Activated naive CD4-positive, alpha-beta T cell treated with anti-CD3 and anti-CD28 coated beads, Interleukin-2, amount 10 ng/mL, durations not matched to agents 7 days and 5 days (primary cell): ENCODE measurements at regions not wholly inside any gene's neighbourhood (a gene's known extent, or its start where the extent isn't known, plus 50 kb on each side); places are given as distances from the start of the nearest gene placed in this dataset.
"Not testable (repeated sequence)": the region's sequence is repeated elsewhere in the genome, so short reads cannot be mapped to it uniquely, and the experiment has no call there.

Experiments used
- CTCF ChIA-PET: fragments of 350-600 bp; sonication (Branson Sonifier 250); formaldehyde crosslinking; loops from one replicate; lab custom pipeline; 2021; ENCODE audit warnings: antibody characterized with exemption; lab: Charles Lee
- DNase-seq: peaks from one replicate; pipeline ENCODE4 v3.0.0-alpha.2; 2020
- H3K27ac Mint-ChIP-seq: one replicate; pipeline ENCODE4 v1.8.0; 2021; ENCODE audit warnings: mild to moderate bottlenecking, moderate library complexity, mixed read lengths
- H3K27me3 Mint-ChIP-seq: one replicate; pipeline ENCODE4 v1.8.0; 2021; ENCODE audit warnings: mild to moderate bottlenecking, mixed read lengths
- H3K36me3 Mint-ChIP-seq: one replicate; pipeline ENCODE4 v1.8.0; 2021; ENCODE audit warnings: mixed read lengths
- H3K4me1 Mint-ChIP-seq: one replicate; pipeline ENCODE4 v1.8.0; 2021; ENCODE audit warnings: mixed read lengths
- H3K4me3 Mint-ChIP-seq: one replicate; pipeline ENCODE4 v1.8.0; 2021; ENCODE audit warnings: mild to moderate bottlenecking, moderate library complexity, mixed read lengths
- H3K9me3 Mint-ChIP-seq: one replicate; pipeline ENCODE4 v1.8.0; 2021; ENCODE audit warnings: mixed read lengths

GRCh38 chr2:54048117-54048785, 67.2 kb upstream of the ACYP2 start:
- Mint-ChIP-seq H3K27ac (no peak overlapping the region), H3K4me1 (peaks cover 21% of the 10 kb centered on the region), H3K9me3 (peaks cover 11% of the 10 kb centered on the region), H3K36me3 (peaks cover 10% of the 10 kb centered on the region), H3K4me3 (no peak overlapping the region), H3K27me3 (no peaks in the 10 kb centered on the region)
- peak; percentile 38 for DNase-seq
- CTCF ChIA-PET = interaction anchor here (1.1 kb wide), 1 partner anchor 106 kb away, joined by 3 read pairs; no protein-coding TSS in a partner anchor

- no peak overlapping the region for H3K27ac Mint-ChIP-seq
- H3K4me1 Mint-ChIP-seq = peaks cover 15% of the 10 kb centered on the region
- DNase-seq = no peak
- CTCF ChIA-PET = no interaction called here
- H3K36me3 Mint-ChIP-seq = peaks cover 10% of the 10 kb centered on the region
- peaks cover 11% of the 10 kb centered on the region for H3K9me3 Mint-ChIP-seq
- no peaks in the 10 kb centered on the region for H3K27me3 Mint-ChIP-seq
- no peak overlapping the region for H3K4me3 Mint-ChIP-seq
Observed at GRCh38 chr2:54047658-54048057, 67.8 kb upstream of the ACYP2 start.

- H3K9me3 Mint-ChIP-seq = peaks cover 11% of the 10 kb centered on the region
- H3K4me3 Mint-ChIP-seq = no peak overlapping the region
- H3K27ac Mint-ChIP-seq = no peak overlapping the region
- no peaks in the 10 kb centered on the region for H3K27me3 Mint-ChIP-seq
- peaks cover 12% of the 10 kb centered on the region for H3K36me3 Mint-ChIP-seq
- CTCF ChIA-PET = no interaction called here
- no peak for DNase-seq
- peaks cover 13% of the 10 kb centered on the region for H3K4me1 Mint-ChIP-seq
Observed at GRCh38 chr2:54047091-54047490, 68.3 kb upstream of the ACYP2 start.

GRCh38 chr2:54042897-54043620, 72.3 kb upstream of the PSME4 start:
- Mint-ChIP-seq H3K9me3 (peaks cover 11% of the 10 kb centered on the region), H3K27ac (no peak overlapping the region), H3K36me3 (peaks cover 8% of the 10 kb centered on the region), H3K4me3 (no peak overlapping the region), H3K4me1 (peaks cover 6% of the 10 kb centered on the region), H3K27me3 (no peaks in the 10 kb centered on the region)
- DNase-seq = no peak
- CTCF ChIA-PET = no interaction called here

- Mint-ChIP-seq H3K4me3 (no peak overlapping the region), H3K27ac (no peak overlapping the region), H3K4me1 (peaks cover 2% of the 10 kb centered on the region), H3K9me3 (peaks cover 11% of the 10 kb centered on the region), H3K36me3 (peaks cover 8% of the 10 kb centered on the region), H3K27me3 (no peaks in the 10 kb centered on the region)
- CTCF ChIA-PET = no interaction called here
- no peak for DNase-seq
Observed at GRCh38 chr2:54042341-54042740, 71.5 kb upstream of the PSME4 start.

- Mint-ChIP-seq H3K27me3 (no peaks in the 10 kb centered on the region), H3K27ac (no peak overlapping the region), H3K9me3 (peaks cover 11% of the 10 kb centered on the region), H3K4me3 (no peak overlapping the region), H3K36me3 (peaks cover 8% of the 10 kb centered on the region), H3K4me1 (no peaks in the 10 kb centered on the region)
- CTCF ChIA-PET = no interaction called here
- DNase-seq = peak; percentile 21
Observed at GRCh38 chr2:54041135-54041534, 70.3 kb upstream of the PSME4 start.

- H3K36me3 Mint-ChIP-seq = peaks cover 8% of the 10 kb centered on the region
- no peak overlapping the region for H3K4me3 Mint-ChIP-seq
- CTCF ChIA-PET = no interaction called here
- H3K27me3 Mint-ChIP-seq = no peaks in the 10 kb centered on the region
- H3K27ac Mint-ChIP-seq = no peak overlapping the region
- H3K9me3 Mint-ChIP-seq = peaks cover 11% of the 10 kb centered on the region
- H3K4me1 Mint-ChIP-seq = no peaks in the 10 kb centered on the region
- DNase-seq = no peak
Observed at GRCh38 chr2:54040685-54041084, 69.9 kb upstream of the PSME4 start.

GRCh38 chr2:54040250-54040649, 69.5 kb upstream of the PSME4 start:
- H3K27ac Mint-ChIP-seq = no peak overlapping the region
- CTCF ChIA-PET = interaction anchor here (1.0 kb wide), 1 partner anchor 13 kb away, joined by 3 read pairs; no protein-coding TSS in a partner anchor
- H3K9me3 Mint-ChIP-seq = peaks cover 8% of the 10 kb centered on the region
- H3K27me3 Mint-ChIP-seq = no peaks in the 10 kb centered on the region
- no peak overlapping the region for H3K4me3 Mint-ChIP-seq
- DNase-seq = no peak
- H3K4me1 Mint-ChIP-seq = no peaks in the 10 kb centered on the region
- peaks cover 6% of the 10 kb centered on the region for H3K36me3 Mint-ChIP-seq

GRCh38 chr2:54038835-54039234, 68.0 kb upstream of the PSME4 start:
- DNase-seq = no peak
- no peak overlapping the region for H3K27ac Mint-ChIP-seq
- H3K4me3 Mint-ChIP-seq = no peak overlapping the region
- no peaks in the 10 kb centered on the region for H3K9me3 Mint-ChIP-seq
- peaks cover 1% of the 10 kb centered on the region for H3K36me3 Mint-ChIP-seq
- H3K27me3 Mint-ChIP-seq = no peaks in the 10 kb centered on the region
- H3K4me1 Mint-ChIP-seq = no peaks in the 10 kb centered on the region
- CTCF ChIA-PET = interaction anchor here (1.0 kb wide), 1 partner anchor 14 kb away, joined by 3 read pairs; no protein-coding TSS in a partner anchor

- H3K27ac Mint-ChIP-seq, H3K9me3 Mint-ChIP-seq, H3K4me3 Mint-ChIP-seq, H3K27me3 Mint-ChIP-seq, H3K36me3 Mint-ChIP-seq, DNase-seq, CTCF ChIA-PET, H3K4me1 Mint-ChIP-seq: not testable (repeated sequence)
Observed at GRCh38 chr2:54031288-54031687, 60.5 kb upstream of the PSME4 start.

GRCh38 chr2:54030806-54031205, 60.0 kb upstream of the PSME4 start:
- no peaks in the 10 kb centered on the region for H3K36me3 Mint-ChIP-seq
- no peak overlapping the region for H3K4me3 Mint-ChIP-seq
- CTCF ChIA-PET = no interaction called here
- H3K27ac Mint-ChIP-seq = no peak overlapping the region
- no peak for DNase-seq
- H3K9me3 Mint-ChIP-seq = peaks cover 6% of the 10 kb centered on the region
- H3K27me3 Mint-ChIP-seq = peaks cover 3% of the 10 kb centered on the region
- no peaks in the 10 kb centered on the region for H3K4me1 Mint-ChIP-seq

- peak overlapping the region; percentile 19 for H3K27ac Mint-ChIP-seq
- H3K4me1 Mint-ChIP-seq = no peaks in the 10 kb centered on the region
- H3K36me3 Mint-ChIP-seq = peaks cover 2% of the 10 kb centered on the region
- peaks cover 3% of the 10 kb centered on the region for H3K27me3 Mint-ChIP-seq
- CTCF ChIA-PET = no interaction called here
- DNase-seq = no peak
- H3K4me3 Mint-ChIP-seq = no peak overlapping the region
- H3K9me3 Mint-ChIP-seq = peaks cover 6% of the 10 kb centered on the region
Observed at GRCh38 chr2:54030396-54030741, 59.6 kb upstream of the PSME4 start.

GRCh38 chr2:54029721-54030395, 59.1 kb upstream of the PSME4 start:
- Mint-ChIP-seq H3K36me3 (peaks cover 5% of the 10 kb centered on the region), H3K4me1 (no peaks in the 10 kb centered on the region), H3K9me3 (peaks cover 6% of the 10 kb centered on the region), H3K27me3 (peaks cover 3% of the 10 kb centered on the region), H3K4me3 (no peak overlapping the region), H3K27ac (peak overlapping the region; percentile 19)
- no peak for DNase-seq
- CTCF ChIA-PET = no interaction called here

- H3K4me3 Mint-ChIP-seq, H3K27ac Mint-ChIP-seq, H3K27me3 Mint-ChIP-seq, H3K9me3 Mint-ChIP-seq, H3K4me1 Mint-ChIP-seq, CTCF ChIA-PET, DNase-seq: not testable (repeated sequence)
- peaks cover 19% of the 10 kb centered on the region for H3K36me3 Mint-ChIP-seq
Observed at GRCh38 chr2:54025463-54026075, 54.8 kb upstream of the PSME4 start.
